SU-DHL-6 (cell line): ENCODE measurements at regions not wholly inside any gene's neighbourhood (a gene's known extent, or its start where the extent isn't known, plus 50 kb on each side); places are given as distances from the start of the nearest gene placed in this dataset.

Experiments
- H2AFZ ChIP-seq: fragments of 200-600 bp; sonication (generic); 2 replicates; pipeline ENCODE4 v1.6.1; 2014; ENCODE audit warnings: low read depth, mild to moderate bottlenecking, moderate library complexity, mixed read lengths, antibody characterized with exemption, low read length; ENCODE audit not compliant: severe bottlenecking
- H3F3A ChIP-seq: fragments of 200-600 bp; shearing (Covaris generic); 2 replicates; pipeline ENCODE4 v1.6.0; 2016; ENCODE audit warnings: antibody characterized with exemption, mild to moderate bottlenecking; ENCODE audit not compliant: insufficient read depth
- H3K27ac ChIP-seq: fragments of 200-600 bp; sonication (generic); 2 replicates; pipeline ENCODE4 v1.5.1; 2016; ENCODE audit warnings: low read depth, mild to moderate bottlenecking, low read length, moderate library complexity, mixed read lengths
- H3K27me3 ChIP-seq: fragments of 200-600 bp; sonication (generic), shearing (Covaris generic); 2 replicates; pipeline ENCODE4 v1.6.0; 2014; ENCODE audit warnings: mild to moderate bottlenecking, low read length
- H3K36me3 ChIP-seq: fragments of 200-600 bp; sonication (generic); 2 replicates; pipeline ENCODE4 v1.6.1; 2014; ENCODE audit warnings: mild to moderate bottlenecking, low read length, mixed read lengths
- H3K4me2 ChIP-seq: fragments of 300-600, 200-600 bp; shearing (Covaris generic), sonication (generic); 2 replicates; pipeline ENCODE4 v1.6.0; 2014; ENCODE audit warnings: low read length, low read depth, mild to moderate bottlenecking; ENCODE audit not compliant: poor library complexity, severe bottlenecking
- H3K4me3 ChIP-seq: fragments of 200-600 bp; sonication (generic); 2 replicates; pipeline ENCODE4 v1.5.1; 2014; ENCODE audit warnings: antibody characterized with exemption, low read length, mild to moderate bottlenecking, mixed read lengths; ENCODE audit not compliant: insufficient read depth, poor library complexity, severe bottlenecking
- H3K79me2 ChIP-seq: fragments of 200-600 bp; sonication (generic); 2 replicates; pipeline ENCODE4 v1.6.1; 2014; ENCODE audit warnings: mild to moderate bottlenecking, low read length, moderate library complexity; ENCODE audit not compliant: insufficient read depth
- H3K9ac ChIP-seq: fragments of 200-600 bp; sonication (generic); 2 replicates; pipeline ENCODE4 v1.7.0; 2014; ENCODE audit warnings: mild to moderate bottlenecking, low read length
- H3K9me2 ChIP-seq: fragments of 200-600 bp; sonication (generic); replicated peaks from 2 replicates; pipeline ENCODE4 v1.6.1; 2014; ENCODE audit warnings: low read length; ENCODE audit not compliant: insufficient read depth
- H3K9me3 ChIP-seq: fragments of 200-600 bp; sonication (generic); 2 replicates; pipeline ENCODE4 v1.6.1; 2014; ENCODE audit warnings: low read length, mixed read lengths; ENCODE audit not compliant: insufficient read depth
- H4K20me1 ChIP-seq: fragments of 200-600 bp; sonication (generic); 2 replicates; pipeline ENCODE4 v1.6.1; 2014; ENCODE audit warnings: low read depth, mild to moderate bottlenecking, antibody characterized with exemption, low read length, moderate library complexity, mixed read lengths
- CTCF ChIP-seq: fragments of 200-600 bp; sonication (generic); IDR thresholded peaks from one replicate; pipeline ENCODE4 v1.5.1; 2017; ENCODE audit warnings: antibody characterized with exemption, mild to moderate bottlenecking, low read length, moderate library complexity; ENCODE audit not compliant: insufficient read depth, poor library complexity, severe bottlenecking
- EZH2phosphoT487 ChIP-seq: fragments of 200-600 bp; sonication (generic), shearing (Covaris generic); conservative IDR thresholded peaks from 2 replicates; pipeline ENCODE4 v1.6.1; 2018; ENCODE audit warnings: mild to moderate bottlenecking, antibody characterized with exemption, low read length, moderate library complexity, mixed read lengths

- no peak for TF ChIP-seq CTCF
- TF ChIP-seq EZH2phosphoT487 = no peak
- no peak overlapping the region for H3K4me2 ChIP-seq
- H3K9me2 ChIP-seq = no peaks in the 10 kb centered on the region
- H4K20me1 ChIP-seq = no peaks in the 10 kb centered on the region
- no peaks in the 10 kb centered on the region for H3K27me3 ChIP-seq
- no peaks in the 10 kb centered on the region for H3K9me3 ChIP-seq
- no peak overlapping the region for H3K4me3 ChIP-seq
- no peak overlapping the region for H3K9ac ChIP-seq
- no peaks in the 10 kb centered on the region for H3F3A ChIP-seq
- no peak overlapping the region for H3K27ac ChIP-seq
- H3K36me3 ChIP-seq = no peaks in the 10 kb centered on the region
- no peaks in the 10 kb centered on the region for H3K79me2 ChIP-seq
- H2AFZ ChIP-seq = no peak overlapping the region
Observed at GRCh38 chr4:4633431-4633830, 91.6 kb upstream of the STX18 start.

- no peak overlapping the region for H3K9ac ChIP-seq
- TF ChIP-seq CTCF (no peak), EZH2phosphoT487 (no peak)
Observed at GRCh38 chr4:4631150-4631549, 89.3 kb upstream of the STX18 start.

GRCh38 chr4:4627906-4628305, 86.1 kb upstream of the STX18 start:
- H3K36me3 ChIP-seq = no peaks in the 10 kb centered on the region
- H3K27me3 ChIP-seq = no peaks in the 10 kb centered on the region
- no peaks in the 10 kb centered on the region for H3K79me2 ChIP-seq
- no peaks in the 10 kb centered on the region for H3K9me3 ChIP-seq
- no peak overlapping the region for H3K4me3 ChIP-seq
- no peak overlapping the region for H3K27ac ChIP-seq
- H3F3A ChIP-seq = no peaks in the 10 kb centered on the region
- H4K20me1 ChIP-seq = no peaks in the 10 kb centered on the region
- no peak overlapping the region for H3K9ac ChIP-seq
- H3K9me2 ChIP-seq = no peaks in the 10 kb centered on the region
- H3K4me2 ChIP-seq = no peak overlapping the region
- no peak for TF ChIP-seq EZH2phosphoT487
- TF ChIP-seq CTCF = no peak
- no peak overlapping the region for H2AFZ ChIP-seq

More at GRCh38 chr4:4631150-4631549, 89.3 kb upstream of the STX18 start:
- Histone ChIP-seq H3K4me2 (no peak overlapping the region), H3K36me3 (no peaks in the 10 kb centered on the region), H3K27me3 (no peaks in the 10 kb centered on the region), H2AFZ (no peak overlapping the region), H3K9me3 (no peaks in the 10 kb centered on the region), H3K79me2 (no peaks in the 10 kb centered on the region), H3F3A (no peaks in the 10 kb centered on the region), H4K20me1 (no peaks in the 10 kb centered on the region), H3K4me3 (no peak overlapping the region), H3K27ac (no peak overlapping the region), H3K9me2 (no peaks in the 10 kb centered on the region)
